Activated naive CD8-positive, alpha-beta T cell treated with anti-CD3 and anti-CD28 coated beads for 36 hours (primary cell): ENCODE measurements at regions not wholly inside any gene's neighbourhood (a gene's known extent, or its start where the extent isn't known, plus 50 kb on each side); places are given as distances from the start of the nearest gene placed in this dataset.
"Not testable (repeated sequence)": the region's sequence is repeated elsewhere in the genome, so short reads cannot be mapped to it uniquely, and the experiment has no call there.

ENCODE experiments used
- DNase-seq: peaks from one replicate; pipeline ENCODE4 v3.0.0; 2021
- H3K27ac Mint-ChIP-seq: one replicate; pipeline ENCODE4 v1.8.0; 2022; ENCODE audit warnings: mild to moderate bottlenecking, moderate library complexity, mixed read lengths
- H3K27me3 Mint-ChIP-seq: one replicate; pipeline ENCODE4 v1.8.0; 2022; ENCODE audit warnings: mild to moderate bottlenecking, mixed read lengths
- H3K36me3 Mint-ChIP-seq: one replicate; pipeline ENCODE4 v1.8.0; 2021; ENCODE audit warnings: mild to moderate bottlenecking, mixed read lengths
- H3K4me1 Mint-ChIP-seq: one replicate; pipeline ENCODE4 v1.8.0; 2021; ENCODE audit warnings: mixed read lengths
- H3K4me3 Mint-ChIP-seq: one replicate; pipeline ENCODE4 v1.8.0; 2022; ENCODE audit warnings: mild to moderate bottlenecking, moderate library complexity, mixed read lengths
- H3K9me3 Mint-ChIP-seq: one replicate; pipeline ENCODE4 v1.8.0; 2022; ENCODE audit warnings: mixed read lengths

GRCh38 chr9:32092031-32092430 is 292.4 kb upstream of the ACO1 start:
- Mint-ChIP-seq H3K9me3 (peaks cover 5% of the 10 kb centered on the region), H3K27ac (no peak overlapping the region), H3K4me3 (no peak overlapping the region), H3K4me1 (no peaks in the 10 kb centered on the region), H3K27me3 (peaks cover 6% of the 10 kb centered on the region), H3K36me3 (no peaks in the 10 kb centered on the region)
- no peak for DNase-seq

DNA sequence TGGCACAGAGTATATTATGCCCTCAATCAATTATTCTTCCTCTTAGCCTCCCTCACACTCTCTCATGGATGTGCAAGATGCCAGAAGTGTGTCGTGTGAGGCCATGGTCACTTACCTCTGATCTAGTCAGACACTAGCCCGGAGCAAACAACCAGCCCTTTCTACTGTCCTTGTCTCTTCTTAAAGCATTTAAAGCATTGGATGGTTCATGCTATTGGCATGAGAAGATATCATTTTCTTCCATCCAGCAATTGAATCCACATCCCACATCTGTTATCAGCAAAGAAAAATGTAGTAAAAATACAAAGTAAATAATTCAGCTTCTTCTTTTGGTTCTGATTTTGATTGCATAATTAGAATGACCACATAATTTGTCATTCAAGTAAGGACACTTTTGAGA is 267.2 kb upstream of the ACO1 start:
- H3K36me3 Mint-ChIP-seq = no peaks in the 10 kb centered on the region
- H3K4me3 Mint-ChIP-seq = no peak overlapping the region
- H3K27ac Mint-ChIP-seq = no peak overlapping the region
- DNase-seq = no peak
- no peaks in the 10 kb centered on the region for H3K4me1 Mint-ChIP-seq
- no peaks in the 10 kb centered on the region for H3K27me3 Mint-ChIP-seq
- peaks cover 5% of the 10 kb centered on the region for H3K9me3 Mint-ChIP-seq

DNA sequence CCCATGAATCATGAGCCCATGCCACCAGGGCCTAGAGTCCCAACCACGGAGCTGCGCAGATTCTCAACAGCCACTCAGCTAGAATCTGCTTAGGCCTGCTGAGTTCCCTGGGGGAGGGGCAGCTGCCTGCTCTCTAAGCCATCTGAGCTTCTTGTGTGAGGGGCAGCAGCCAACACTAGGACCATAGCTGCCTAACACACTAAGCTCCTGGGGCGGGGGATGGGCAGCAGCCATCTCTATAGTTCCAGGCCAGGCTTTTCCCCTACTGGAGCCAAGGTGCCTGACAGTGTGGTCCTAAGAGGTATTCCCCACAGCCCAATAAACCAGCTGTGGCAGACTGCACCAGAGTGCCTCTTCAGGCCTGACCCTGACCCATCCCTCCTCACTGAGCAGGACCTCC is 255.9 kb upstream of the ACO1 start:
- Mint-ChIP-seq H3K9me3 (peaks cover 2% of the 10 kb centered on the region), H3K4me3 (no peak overlapping the region), H3K36me3 (no peaks in the 10 kb centered on the region), H3K27ac (no peak overlapping the region), H3K4me1 (no peaks in the 10 kb centered on the region), H3K27me3 (no peaks in the 10 kb centered on the region)
- no peak for DNase-seq

- not testable (repeated sequence) for H3K27ac Mint-ChIP-seq, H3K4me1 Mint-ChIP-seq, H3K9me3 Mint-ChIP-seq, H3K36me3 Mint-ChIP-seq, H3K27me3 Mint-ChIP-seq, DNase-seq, H3K4me3 Mint-ChIP-seq
Observed at GRCh38 chr9:32130709-32131108, 253.7 kb upstream of the ACO1 start.

DNA sequence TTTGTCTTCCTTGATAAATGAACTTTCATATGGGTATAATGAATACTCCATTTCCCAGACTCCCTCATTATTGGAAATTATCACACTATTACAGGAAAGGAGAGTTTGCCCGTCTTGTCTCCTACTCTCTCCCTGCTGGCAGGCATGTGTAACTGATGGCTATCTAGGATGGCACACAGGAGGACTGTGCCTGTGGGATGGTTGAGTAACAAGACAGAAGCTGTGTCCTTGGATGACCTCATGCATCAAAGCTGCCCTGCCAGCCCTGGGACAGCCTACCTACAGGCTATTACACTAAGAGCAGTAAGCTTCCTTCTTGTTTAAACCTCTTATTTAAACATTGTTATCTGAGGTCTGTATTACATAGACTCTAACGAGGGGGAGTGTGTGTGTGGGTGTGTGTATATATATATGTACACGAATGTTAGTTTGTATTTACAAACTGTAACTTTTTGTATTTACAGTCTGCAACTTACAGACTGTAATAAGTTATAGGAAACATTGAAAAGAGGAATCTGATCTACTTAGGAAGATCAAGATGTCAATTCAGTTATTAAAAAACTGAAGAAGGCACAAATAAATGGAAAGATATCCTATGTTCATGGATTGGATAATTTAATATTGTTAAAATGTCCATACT is 247.6 kb upstream of the ACO1 start:
- Mint-ChIP-seq H3K27ac (no peak overlapping the region), H3K4me1 (no peaks in the 10 kb centered on the region), H3K36me3 (no peaks in the 10 kb centered on the region), H3K27me3 (no peaks in the 10 kb centered on the region), H3K9me3 (no peaks in the 10 kb centered on the region), H3K4me3 (no peak overlapping the region)
- no peak for DNase-seq

DNA sequence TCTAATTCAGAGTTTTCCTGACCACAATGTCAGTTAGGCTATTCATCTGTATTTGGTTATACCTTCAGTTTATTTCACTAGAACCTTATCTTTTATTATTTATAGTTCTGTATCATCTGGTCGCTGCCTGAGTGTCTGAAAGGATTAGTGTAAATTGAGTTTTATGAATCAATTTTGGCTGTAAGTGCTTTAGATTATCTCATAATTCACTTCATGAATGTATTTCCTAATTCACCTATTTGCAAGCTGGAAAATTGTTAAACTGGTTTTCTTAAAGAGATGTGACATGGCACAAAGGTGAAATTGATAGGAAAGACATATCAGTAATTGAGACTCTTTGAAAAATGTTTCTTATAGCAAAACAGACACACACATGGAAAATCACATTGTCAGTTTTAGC is 242.4 kb upstream of the ACO1 start:
- no peaks in the 10 kb centered on the region for H3K36me3 Mint-ChIP-seq
- H3K9me3 Mint-ChIP-seq = peaks cover 3% of the 10 kb centered on the region
- H3K27ac Mint-ChIP-seq = no peak overlapping the region
- DNase-seq = no peak
- H3K4me1 Mint-ChIP-seq = no peaks in the 10 kb centered on the region
- no peak overlapping the region for H3K4me3 Mint-ChIP-seq
- H3K27me3 Mint-ChIP-seq = peaks cover 4% of the 10 kb centered on the region

GRCh38 chr9:32148553-32148952 is 235.9 kb upstream of the ACO1 start:
- not testable (repeated sequence) for H3K4me1 Mint-ChIP-seq, H3K4me3 Mint-ChIP-seq, H3K36me3 Mint-ChIP-seq, H3K27me3 Mint-ChIP-seq, H3K9me3 Mint-ChIP-seq, H3K27ac Mint-ChIP-seq, DNase-seq

GRCh38 chr9:32161209-32161608 is 223.2 kb upstream of the ACO1 start:
- Mint-ChIP-seq H3K36me3 (no peaks in the 10 kb centered on the region), H3K27me3 (no peaks in the 10 kb centered on the region), H3K9me3 (no peaks in the 10 kb centered on the region), H3K4me1 (no peaks in the 10 kb centered on the region), H3K27ac (no peak overlapping the region), H3K4me3 (no peak overlapping the region)
- DNase-seq = no peak

- Mint-ChIP-seq H3K4me1 (no peaks in the 10 kb centered on the region), H3K9me3 (no peaks in the 10 kb centered on the region), H3K36me3 (no peaks in the 10 kb centered on the region), H3K27ac (no peak overlapping the region), H3K4me3 (no peak overlapping the region), H3K27me3 (no peaks in the 10 kb centered on the region)
- no peak for DNase-seq
Observed at GRCh38 chr9:32161720-32162119, 222.7 kb upstream of the ACO1 start.

GRCh38 chr9:32166316-32166715 is 218.1 kb upstream of the ACO1 start:
- not testable (repeated sequence) for H3K4me1 Mint-ChIP-seq, H3K36me3 Mint-ChIP-seq, H3K9me3 Mint-ChIP-seq, DNase-seq, H3K27me3 Mint-ChIP-seq, H3K27ac Mint-ChIP-seq, H3K4me3 Mint-ChIP-seq

DNA sequence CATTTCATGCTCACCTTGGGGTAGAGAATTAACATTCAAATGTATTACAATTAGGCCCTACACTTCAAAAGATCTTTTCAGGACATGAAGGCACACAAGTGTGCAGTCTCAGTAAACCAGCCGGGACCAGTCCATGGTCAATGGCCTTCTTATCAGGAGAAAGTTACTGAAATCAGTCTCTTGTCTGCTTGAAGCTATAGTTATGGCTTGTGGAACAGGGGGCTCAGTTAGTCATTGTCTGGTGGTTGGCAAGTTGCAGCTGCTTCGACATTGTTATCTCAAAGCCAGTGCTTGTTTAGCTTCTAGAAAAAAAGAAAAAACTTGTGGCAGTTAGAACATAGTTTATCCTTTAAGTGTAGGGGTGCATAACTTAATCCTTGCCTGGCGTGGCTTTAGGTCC is 213.1 kb upstream of the ACO1 start:
- H3K9me3 Mint-ChIP-seq = no peaks in the 10 kb centered on the region
- H3K4me3 Mint-ChIP-seq = no peak overlapping the region
- no peaks in the 10 kb centered on the region for H3K27me3 Mint-ChIP-seq
- no peaks in the 10 kb centered on the region for H3K4me1 Mint-ChIP-seq
- no peak for DNase-seq
- H3K27ac Mint-ChIP-seq = no peak overlapping the region
- H3K36me3 Mint-ChIP-seq = no peaks in the 10 kb centered on the region

DNA sequence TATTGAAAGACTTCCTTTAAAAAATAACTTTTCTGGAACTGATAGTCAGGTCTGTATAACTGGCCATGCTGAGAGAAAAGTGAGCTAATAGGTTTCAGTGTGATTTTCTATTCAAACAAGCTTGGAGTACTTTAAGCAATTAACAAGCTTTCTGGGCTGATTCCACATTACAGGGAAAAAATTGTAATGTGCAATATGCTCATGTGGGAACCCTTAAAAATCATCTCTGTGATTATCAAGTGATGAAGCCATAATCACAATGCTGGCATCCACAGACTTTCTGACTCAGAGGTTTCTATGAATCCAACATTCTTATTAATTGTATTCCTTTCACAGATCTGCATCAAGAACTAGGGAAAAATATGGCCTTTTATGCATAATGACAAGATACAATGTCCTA is 212.2 kb upstream of the ACO1 start:
- no peaks in the 10 kb centered on the region for H3K27me3 Mint-ChIP-seq

GRCh38 chr9:32177396-32177795 is 207.0 kb upstream of the ACO1 start:
- no peak for DNase-seq
- H3K4me3 Mint-ChIP-seq = no peak overlapping the region
- H3K27ac Mint-ChIP-seq = no peak overlapping the region
- H3K36me3 Mint-ChIP-seq = no peaks in the 10 kb centered on the region
- H3K4me1 Mint-ChIP-seq = no peaks in the 10 kb centered on the region
- no peaks in the 10 kb centered on the region for H3K27me3 Mint-ChIP-seq
- no peaks in the 10 kb centered on the region for H3K9me3 Mint-ChIP-seq

More for the DNA sequence above, 212.2 kb upstream of the ACO1 start:
- H3K27ac Mint-ChIP-seq = no peak overlapping the region
- no peak for DNase-seq
- no peak overlapping the region for H3K4me3 Mint-ChIP-seq
- no peaks in the 10 kb centered on the region for H3K4me1 Mint-ChIP-seq
- H3K9me3 Mint-ChIP-seq = no peaks in the 10 kb centered on the region
- no peaks in the 10 kb centered on the region for H3K36me3 Mint-ChIP-seq

- Mint-ChIP-seq H3K4me3 (no peak overlapping the region), H3K27me3 (no peaks in the 10 kb centered on the region), H3K4me1 (no peaks in the 10 kb centered on the region), H3K36me3 (no peaks in the 10 kb centered on the region), H3K27ac (no peak overlapping the region), H3K9me3 (no peaks in the 10 kb centered on the region)
- DNase-seq = no peak
Observed at GRCh38 chr9:32180597-32180996, 203.8 kb upstream of the ACO1 start.

GRCh38 chr9:32200241-32200640 is 184.2 kb upstream of the ACO1 start:
- no peaks in the 10 kb centered on the region for H3K9me3 Mint-ChIP-seq
- no peaks in the 10 kb centered on the region for H3K36me3 Mint-ChIP-seq
- DNase-seq = no peak
- H3K27me3 Mint-ChIP-seq = no peaks in the 10 kb centered on the region
- no peaks in the 10 kb centered on the region for H3K4me1 Mint-ChIP-seq
- H3K27ac Mint-ChIP-seq = no peak overlapping the region
- H3K4me3 Mint-ChIP-seq = no peak overlapping the region

GRCh38 chr9:32200896-32201295 is 183.5 kb upstream of the ACO1 start:
- Mint-ChIP-seq H3K36me3 (no peaks in the 10 kb centered on the region), H3K9me3 (no peaks in the 10 kb centered on the region), H3K4me1 (no peaks in the 10 kb centered on the region), H3K4me3 (no peak overlapping the region), H3K27ac (no peak overlapping the region), H3K27me3 (no peaks in the 10 kb centered on the region)
- no peak for DNase-seq

DNA sequence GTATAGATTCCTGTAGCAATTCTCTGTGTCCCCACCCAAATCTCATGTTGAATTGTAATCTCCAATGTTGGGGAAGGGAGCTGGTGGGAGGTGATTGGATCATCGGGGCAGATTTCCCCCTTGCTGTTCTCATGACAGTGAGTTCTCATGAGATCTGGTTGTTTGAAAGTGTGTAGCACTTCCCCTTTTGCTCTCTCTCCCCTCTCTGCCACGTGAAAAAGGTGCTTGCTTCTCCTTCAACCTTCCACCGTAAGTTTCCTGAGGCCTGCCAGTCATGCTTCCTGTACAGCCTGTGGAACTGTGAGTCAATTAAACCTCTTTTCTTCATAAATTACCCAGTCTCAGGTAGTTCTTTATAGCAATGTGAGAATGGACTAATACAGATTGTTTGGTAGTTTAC is 175.3 kb upstream of the ACO1 start:
- not testable (repeated sequence) for H3K36me3 Mint-ChIP-seq, H3K27me3 Mint-ChIP-seq, H3K4me1 Mint-ChIP-seq, H3K4me3 Mint-ChIP-seq, H3K9me3 Mint-ChIP-seq, DNase-seq, H3K27ac Mint-ChIP-seq
